Mucosa of descending colon (tissue), 3 donors: ENCODE measurements at regions not wholly inside any gene's neighbourhood (a gene's known extent, or its start where the extent isn't known, plus 50 kb on each side); places are given as distances from the start of the nearest gene placed in this dataset.

Experiments
- ATAC-seq: fragments of 200-7000 bp; cut with Tn5 transposase; one replicate; pipeline ENCODE4 v1.9.1; 2020; ENCODE audit warnings: mild to moderate bottlenecking, moderate library complexity
- DNase-seq, 3 donors: peaks; one replicate each; pipeline ENCODE4 v3.0.0-alpha.2; 2020
- H3K36me3 ChIP-seq: fragments of 200-600 bp; one replicate; pipeline ENCODE4 v1.8.0; 2021; ENCODE audit warnings: low read depth, mild to moderate bottlenecking
- H3K4me1 ChIP-seq: fragments of 200-600 bp; one replicate; pipeline ENCODE4 v1.8.0; 2021; ENCODE audit warnings: low read depth, mild to moderate bottlenecking
- H3K4me3 ChIP-seq: fragments of 200-600 bp; one replicate; pipeline ENCODE4 v1.8.0; 2021; ENCODE audit warnings: mild to moderate bottlenecking
- H3K9me3 ChIP-seq: fragments of 200-600 bp; one replicate; pipeline ENCODE4 v1.8.0; 2021; ENCODE audit warnings: mild to moderate bottlenecking
- CTCF ChIP-seq: fragments of 200-600 bp; IDR thresholded peaks from one replicate; pipeline ENCODE4 v1.8.0; 2022; ENCODE audit warnings: antibody characterized with exemption, mild to moderate bottlenecking
- intact Hi-C, 2 donors: fragments of 100-400 bp; cut with DNase I in 1 of 2; cut with micrococcal nuclease in 1 of 2; formaldehyde crosslinking; loops; one replicate each; pipeline versions ENCODE4 v1.11.0 to v1.11.1; 2022; cut with DNase I, micrococcal nuclease
- donor health status: DM: no; HTN: no; CAD: no; lungs with moderate emphysema.
- donor health status: DM: no; HTN: no; CAD: no.
- donor health status: DM: no; HTN: yes; CAD: no.

- H3K9me3 ChIP-seq = no peaks in the 10 kb centered on the region
- no peak for DNase-seq
- H3K4me3 ChIP-seq = no peak overlapping the region
- TF ChIP-seq CTCF = no peak
- no peaks in the 10 kb centered on the region for H3K4me1 ChIP-seq
- no peak for ATAC-seq
- H3K36me3 ChIP-seq = no peaks in the 10 kb centered on the region
- intact Hi-C loops = no loop called here
Measured at GRCh38 chr16:79833559-79833958, 233.0 kb upstream of the MAF start.

GRCh38 chr16:79826732-79827475 lies 226.4 kb upstream of the MAF start:
- DNase-seq = no peak
- no peaks in the 10 kb centered on the region for H3K36me3 ChIP-seq
- intact Hi-C loops = no loop called here
- ATAC-seq = no peak
- H3K9me3 ChIP-seq = no peaks in the 10 kb centered on the region
- no peak overlapping the region for H3K4me3 ChIP-seq
- H3K4me1 ChIP-seq = no peaks in the 10 kb centered on the region
- no peak for TF ChIP-seq CTCF

- Histone ChIP-seq H3K9me3 (no peaks in the 10 kb centered on the region), H3K36me3 (no peaks in the 10 kb centered on the region), H3K4me3 (no peak overlapping the region), H3K4me1 (no peaks in the 10 kb centered on the region)
- no peak for TF ChIP-seq CTCF
- DNase-seq (no peak), ATAC-seq (no peak)
- intact Hi-C loops = no loop called here
Measured at GRCh38 chr16:79825002-79825401, 224.5 kb upstream of the MAF start.

GRCh38 chr16:79823639-79824038 lies 223.1 kb upstream of the MAF start:
- no peaks in the 10 kb centered on the region for H3K36me3 ChIP-seq
- intact Hi-C loops = no loop called here
- H3K4me3 ChIP-seq = no peak overlapping the region
- no peaks in the 10 kb centered on the region for H3K4me1 ChIP-seq
- no peak for DNase-seq
- no peaks in the 10 kb centered on the region for H3K9me3 ChIP-seq
- no peak for TF ChIP-seq CTCF
- no peak for ATAC-seq

GRCh38 chr16:79821911-79822310 lies 221.4 kb upstream of the MAF start:
- no peak for TF ChIP-seq CTCF
- no peak for ATAC-seq
- Histone ChIP-seq H3K4me1 (no peaks in the 10 kb centered on the region), H3K36me3 (no peaks in the 10 kb centered on the region), H3K9me3 (no peaks in the 10 kb centered on the region), H3K4me3 (no peak overlapping the region)
- DNase-seq = no peak
- intact Hi-C loops = no loop called here

GRCh38 chr16:79816081-79816497 lies 215.6 kb upstream of the MAF start:
- no peak for TF ChIP-seq CTCF
- H3K36me3 ChIP-seq = no peaks in the 10 kb centered on the region
- H3K9me3 ChIP-seq = no peaks in the 10 kb centered on the region
- ATAC-seq = no peak
- intact Hi-C loops = no loop called here
- H3K4me3 ChIP-seq = no peak overlapping the region
- H3K4me1 ChIP-seq = no peaks in the 10 kb centered on the region
- no peak for DNase-seq
